Spleen (tissue), 7 donors: ENCODE measurements at regions not wholly inside any gene's neighbourhood (a gene's known extent, or its start where the extent isn't known, plus 50 kb on each side); places are given as distances from the start of the nearest gene placed in this dataset.

Experiments used
- CTCF ChIP-seq, 11 experiments: fragments of 200-600 bp in 7 of 11; fragments of 450-650 bp in 4 of 11; sonication (generic) in 4 of 11; IDR thresholded peaks in 8 of 11; conservative IDR thresholded peaks in 3 of 11; 1 replicate in 7 of 11; 2 replicates in 4 of 11; pipeline versions ENCODE4 v1.4.0 to v1.8.0; 2016 to 2021; ENCODE audit warnings: antibody characterized with exemption in 11 of 11, inconsistent platforms in 4 of 11, mild to moderate bottlenecking in 1 of 11
- POLR2A ChIP-seq, 3 donors: fragments of 450-650 bp; IDR thresholded peaks; one replicate each; pipeline ENCODE4 v1.5.1; 2017; ENCODE audit warnings: antibody characterized with exemption in 3 of 3, mild to moderate bottlenecking in 1 of 3
- donor health status: DM: no; HTN: no; CAD: no; lungs with moderate emphysema.
- donor health status: DM: no; HTN: no; CAD: no.
- donor health status: DM: no; HTN: no; CAD: no.

GRCh38 chr11:21798216-21798615 is 394.7 kb upstream of the ANO5 start:
- TF ChIP-seq POLR2A (IDR thresholded peaks at IDR 0.05) (no peak), CTCF (IDR thresholded peaks at IDR 0.05 in 8 of 11, conservative IDR thresholded peaks at IDR 0.05 in 3 of 11) (no peak)
